Hepatocyte (in vitro differentiated cells): ENCODE measurements at regions not wholly inside any gene's neighbourhood (a gene's known extent, or its start where the extent isn't known, plus 50 kb on each side); places are given as distances from the start of the nearest gene placed in this dataset.
"Not testable (repeated sequence)": the region's sequence is repeated elsewhere in the genome, so short reads cannot be mapped to it uniquely, and the experiment has no call there.

ENCODE experiments used
- DNase-seq: peaks from one replicate; pipeline ENCODE4 v3.0.0-alpha.2; 2016; ENCODE audit warnings: low spot score
- H2AFZ ChIP-seq: fragments of 200-600 bp; sonication (generic); 2 replicates; pipeline ENCODE4 v1.6.0; 2016; ENCODE audit warnings: antibody characterized with exemption, mild to moderate bottlenecking
- H3K27ac ChIP-seq: fragments of 200-600 bp; sonication (generic); 2 replicates; pipeline ENCODE4 v1.5.1; 2016; ENCODE audit warnings: mild to moderate bottlenecking
- H3K27me3 ChIP-seq: fragments of 200-600 bp; sonication (generic); 2 replicates; pipeline ENCODE4 v1.6.1; 2016
- H3K36me3 ChIP-seq: fragments of 200-600 bp; sonication (generic); replicated peaks from 2 replicates; pipeline ENCODE4 v1.5.1; 2016; ENCODE audit warnings: low read depth; ENCODE audit not compliant: insufficient read depth
- H3K4me1 ChIP-seq: fragments of 200-600 bp; sonication (generic); 2 replicates; pipeline ENCODE4 v1.5.1; 2016; ENCODE audit warnings: mild to moderate bottlenecking, moderate library complexity; ENCODE audit not compliant: insufficient read depth
- H3K4me2 ChIP-seq: fragments of 200-600 bp; sonication (generic); 2 replicates; pipeline ENCODE4 v1.6.0; 2016
- H3K4me3 ChIP-seq: fragments of 200-600 bp; sonication (generic); 2 replicates; pipeline ENCODE4 v1.5.1; 2016; ENCODE audit warnings: mild to moderate bottlenecking
- H3K79me2 ChIP-seq: fragments of 200-600 bp; sonication (generic); 2 replicates; pipeline ENCODE4 v1.6.0; 2017; ENCODE audit warnings: mild to moderate bottlenecking
- H3K9me2 ChIP-seq: fragments of 200-600 bp; sonication (generic); replicated peaks from 2 replicates; pipeline ENCODE4 v1.6.0; 2017; ENCODE audit warnings: mild to moderate bottlenecking; ENCODE audit not compliant: insufficient read depth
- H3K9me3 ChIP-seq: fragments of 200-600 bp; sonication (generic); 2 replicates; pipeline ENCODE4 v1.5.1; 2016; ENCODE audit warnings: low read depth, mild to moderate bottlenecking
- H4K20me1 ChIP-seq: fragments of 200-600 bp; sonication (generic); 2 replicates; pipeline ENCODE4 v1.6.0; 2016; ENCODE audit warnings: mild to moderate bottlenecking; ENCODE audit not compliant: insufficient read depth, poor library complexity, severe bottlenecking
- CTCF ChIP-seq: fragments of 200-600 bp; sonication (generic); IDR thresholded peaks from 2 replicates; pipeline ENCODE4 v1.5.1; 2016; ENCODE audit warnings: antibody characterized with exemption, mild to moderate bottlenecking; ENCODE audit not compliant: poor library complexity
- EZH2 ChIP-seq: fragments of 200-600 bp; sonication (generic); IDR thresholded peaks from 2 replicates; pipeline ENCODE4 v1.6.1; 2016; ENCODE audit warnings: antibody characterized with exemption, mild to moderate bottlenecking, borderline replicate concordance
- EZH2phosphoT487 ChIP-seq: fragments of 200-600 bp; sonication (generic); IDR thresholded peaks from one replicate; pipeline ENCODE4 v1.6.1; 2018; ENCODE audit warnings: antibody characterized with exemption, mild to moderate bottlenecking, low read depth, moderate library complexity; ENCODE audit not compliant: unreplicated experiment, severe bottlenecking
- WGBS: methylation state at CpG from one replicate; pipeline ENCODE4 v1.1.6; 2016; ENCODE audit warnings: low lambda C conversion rate; ENCODE audit errors: missing lambda C conversion rate; 5-methylcytosine and 5-hydroxymethylcytosine counted together

- H3K9me3 ChIP-seq = no peaks in the 10 kb centered on the region
- H3K4me1 ChIP-seq = no peaks in the 10 kb centered on the region
- no peak overlapping the region for H2AFZ ChIP-seq
- DNase-seq = peak; percentile 6
- no peak for TF ChIP-seq EZH2phosphoT487
- no peak for TF ChIP-seq EZH2
- no peak for TF ChIP-seq CTCF
- H3K4me3 ChIP-seq = no peak overlapping the region
- H3K79me2 ChIP-seq = no peaks in the 10 kb centered on the region
- H3K9me2 ChIP-seq = no peaks in the 10 kb centered on the region
- no peak overlapping the region for H3K4me2 ChIP-seq
- WGBS = 63% methylated on average over 4 of the region's 4 CpGs
- H3K27ac ChIP-seq = peak overlapping the region; percentile 65
- no peaks in the 10 kb centered on the region for H4K20me1 ChIP-seq
- no peaks in the 10 kb centered on the region for H3K27me3 ChIP-seq
- no peaks in the 10 kb centered on the region for H3K36me3 ChIP-seq
Measured at GRCh38 chr5:57002959-57003485, 51.1 kb upstream of the MIER3 start.

- not testable (repeated sequence) for H3K4me1 ChIP-seq, H3K79me2 ChIP-seq, H3K4me2 ChIP-seq, H3K4me3 ChIP-seq, H3K9me3 ChIP-seq, H3K27me3 ChIP-seq, DNase-seq, H2AFZ ChIP-seq, H3K9me2 ChIP-seq, H3K36me3 ChIP-seq, H4K20me1 ChIP-seq
- peak overlapping the region; percentile 65 for H3K27ac ChIP-seq
- WGBS = 92% methylated on average over 5 of the region's 5 CpGs
Measured at GRCh38 chr5:57003566-57003965, 51.6 kb upstream of the MIER3 start.

- Histone ChIP-seq H3K4me1 (no peaks in the 10 kb centered on the region), H2AFZ (no peak overlapping the region), H3K4me2 (no peak overlapping the region), H3K4me3 (no peak overlapping the region), H4K20me1 (no peaks in the 10 kb centered on the region), H3K27me3 (no peaks in the 10 kb centered on the region), H3K9me2 (no peaks in the 10 kb centered on the region), H3K79me2 (no peaks in the 10 kb centered on the region), H3K9me3 (no peaks in the 10 kb centered on the region), H3K27ac (peak overlapping the region; percentile 42), H3K36me3 (no peaks in the 10 kb centered on the region)
- 68% methylated on average over 5 of the region's 5 CpGs for WGBS
- TF ChIP-seq CTCF = no peak
- TF ChIP-seq EZH2 = no peak
- no peak for TF ChIP-seq EZH2phosphoT487
- DNase-seq = peak; percentile 47
Measured at GRCh38 chr5:57004800-57005199, 52.9 kb upstream of the MIER3 start.

- Histone ChIP-seq H3K4me3 (no peak overlapping the region), H4K20me1 (no peaks in the 10 kb centered on the region), H2AFZ (no peak overlapping the region), H3K27ac (no peak overlapping the region), H3K9me3 (no peaks in the 10 kb centered on the region), H3K36me3 (no peaks in the 10 kb centered on the region), H3K4me2 (no peak overlapping the region), H3K27me3 (no peaks in the 10 kb centered on the region), H3K79me2 (no peaks in the 10 kb centered on the region), H3K9me2 (no peaks in the 10 kb centered on the region), H3K4me1 (no peaks in the 10 kb centered on the region)
- DNase-seq = no peak
- TF ChIP-seq EZH2 (no peak), CTCF (no peak), EZH2phosphoT487 (no peak)
- 91% methylated on average over 2 of the region's 2 CpGs for WGBS
Measured at GRCh38 chr5:57007344-57007743, 55.4 kb upstream of the MIER3 start.
